A549 (cell line): ENCODE measurements at regions not wholly inside any gene's neighbourhood (a gene's known extent, or its start where the extent isn't known, plus 50 kb on each side); places are given as distances from the start of the nearest gene placed in this dataset.

Experiments
- TF ChIP-seq, protein P1 (sequence below): fragments of 150-350 bp; IDR thresholded peaks from 2 replicates; pipeline ENCODE4 v1.6.1; 2014; ENCODE audit warnings: low read depth, mild to moderate bottlenecking, low read length
- TF ChIP-seq, protein P2 (sequence below): fragments of >200 bp; sonication (Bioruptor Twin); formaldehyde crosslinking; IDR thresholded peaks from 3 replicates; pipeline ENCODE4 v1.5.1; 2016

DNA sequence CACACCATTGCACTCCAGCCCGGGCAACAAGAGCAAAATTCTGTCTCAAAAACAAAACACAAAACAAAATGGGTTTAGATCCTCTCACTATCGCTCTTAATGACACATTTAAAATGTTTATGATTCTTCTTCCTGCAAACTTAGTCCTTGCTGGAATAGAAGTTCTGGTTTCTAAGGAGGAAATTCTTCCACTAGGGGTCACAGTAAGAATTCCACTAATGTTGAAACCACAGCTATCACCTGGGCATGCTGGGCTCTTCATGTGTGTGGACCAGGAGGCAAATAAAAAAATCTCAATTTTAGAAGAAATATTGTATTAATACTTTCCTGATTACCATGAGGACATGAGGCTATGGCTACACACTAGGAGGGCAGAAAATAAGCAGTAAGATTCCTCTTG lies 915.8 kb downstream of the TYW1 start:
- TF ChIP-seq, protein P1, sequence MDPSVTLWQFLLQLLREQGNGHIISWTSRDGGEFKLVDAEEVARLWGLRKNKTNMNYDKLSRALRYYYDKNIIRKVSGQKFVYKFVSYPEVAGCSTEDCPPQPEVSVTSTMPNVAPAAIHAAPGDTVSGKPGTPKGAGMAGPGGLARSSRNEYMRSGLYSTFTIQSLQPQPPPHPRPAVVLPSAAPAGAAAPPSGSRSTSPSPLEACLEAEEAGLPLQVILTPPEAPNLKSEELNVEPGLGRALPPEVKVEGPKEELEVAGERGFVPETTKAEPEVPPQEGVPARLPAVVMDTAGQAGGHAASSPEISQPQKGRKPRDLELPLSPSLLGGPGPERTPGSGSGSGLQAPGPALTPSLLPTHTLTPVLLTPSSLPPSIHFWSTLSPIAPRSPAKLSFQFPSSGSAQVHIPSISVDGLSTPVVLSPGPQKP: no peak
- TF ChIP-seq, protein P2, sequence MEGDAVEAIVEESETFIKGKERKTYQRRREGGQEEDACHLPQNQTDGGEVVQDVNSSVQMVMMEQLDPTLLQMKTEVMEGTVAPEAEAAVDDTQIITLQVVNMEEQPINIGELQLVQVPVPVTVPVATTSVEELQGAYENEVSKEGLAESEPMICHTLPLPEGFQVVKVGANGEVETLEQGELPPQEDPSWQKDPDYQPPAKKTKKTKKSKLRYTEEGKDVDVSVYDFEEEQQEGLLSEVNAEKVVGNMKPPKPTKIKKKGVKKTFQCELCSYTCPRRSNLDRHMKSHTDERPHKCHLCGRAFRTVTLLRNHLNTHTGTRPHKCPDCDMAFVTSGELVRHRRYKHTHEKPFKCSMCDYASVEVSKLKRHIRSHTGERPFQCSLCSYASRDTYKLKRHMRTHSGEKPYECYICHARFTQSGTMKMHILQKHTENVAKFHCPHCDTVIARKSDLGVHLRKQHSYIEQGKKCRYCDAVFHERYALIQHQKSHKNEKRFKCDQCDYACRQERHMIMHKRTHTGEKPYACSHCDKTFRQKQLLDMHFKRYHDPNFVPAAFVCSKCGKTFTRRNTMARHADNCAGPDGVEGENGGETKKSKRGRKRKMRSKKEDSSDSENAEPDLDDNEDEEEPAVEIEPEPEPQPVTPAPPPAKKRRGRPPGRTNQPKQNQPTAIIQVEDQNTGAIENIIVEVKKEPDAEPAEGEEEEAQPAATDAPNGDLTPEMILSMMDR: no peak; the same call in 1 of the 3 replicates
